GM18907 (cell line): ENCODE measurements at regions not wholly inside any gene's neighbourhood (a gene's known extent, or its start where the extent isn't known, plus 50 kb on each side); places are given as distances from the start of the nearest gene placed in this dataset.
"Not testable (repeated sequence)": the region's sequence is repeated elsewhere in the genome, so short reads cannot be mapped to it uniquely, and the experiment has no call there.

ENCODE experiments used
- ATAC-seq: cut with Tn5 transposase; IDR thresholded peaks from one replicate; pipeline ENCODE4 v1.9.1; 2021; ENCODE audit warnings: mild to moderate bottlenecking, moderate library complexity; ENCODE audit not compliant: unreplicated experiment

- ATAC-seq = no peak
These were observed 146.9 kb downstream of the MIAT start for GRCh38 chr22:26804315-26804714.

DNA sequence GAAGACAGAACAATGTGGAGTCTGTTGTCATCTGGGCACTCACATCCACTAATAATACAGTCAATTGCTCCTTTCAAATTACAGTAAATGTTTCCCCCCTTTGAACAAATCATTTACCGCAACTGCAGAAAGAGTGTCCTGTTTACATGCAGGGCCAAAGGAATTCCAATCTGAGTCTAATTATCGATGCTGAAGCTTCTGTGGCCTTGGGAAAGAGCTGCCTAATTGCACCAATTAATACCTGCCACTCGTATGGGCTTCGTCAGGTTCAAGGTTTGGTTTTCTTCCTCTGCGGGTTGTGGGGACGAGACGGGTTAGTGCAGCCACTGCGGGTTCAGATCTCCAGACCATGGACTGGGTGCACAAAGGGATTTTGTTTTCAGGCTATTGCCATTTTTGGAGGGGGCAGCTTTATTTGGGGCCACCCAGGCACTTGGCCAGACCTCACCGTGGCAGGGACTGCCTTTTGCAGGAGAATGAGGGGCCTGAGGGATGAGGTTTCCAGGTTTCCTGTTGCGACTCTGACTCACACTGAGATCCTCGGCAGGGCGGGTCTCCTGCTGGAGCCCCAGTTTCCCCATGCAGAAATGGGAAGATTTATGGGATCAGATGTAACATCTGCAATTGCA is 147.6 kb downstream of the MIAT start:
- no peak for ATAC-seq

DNA sequence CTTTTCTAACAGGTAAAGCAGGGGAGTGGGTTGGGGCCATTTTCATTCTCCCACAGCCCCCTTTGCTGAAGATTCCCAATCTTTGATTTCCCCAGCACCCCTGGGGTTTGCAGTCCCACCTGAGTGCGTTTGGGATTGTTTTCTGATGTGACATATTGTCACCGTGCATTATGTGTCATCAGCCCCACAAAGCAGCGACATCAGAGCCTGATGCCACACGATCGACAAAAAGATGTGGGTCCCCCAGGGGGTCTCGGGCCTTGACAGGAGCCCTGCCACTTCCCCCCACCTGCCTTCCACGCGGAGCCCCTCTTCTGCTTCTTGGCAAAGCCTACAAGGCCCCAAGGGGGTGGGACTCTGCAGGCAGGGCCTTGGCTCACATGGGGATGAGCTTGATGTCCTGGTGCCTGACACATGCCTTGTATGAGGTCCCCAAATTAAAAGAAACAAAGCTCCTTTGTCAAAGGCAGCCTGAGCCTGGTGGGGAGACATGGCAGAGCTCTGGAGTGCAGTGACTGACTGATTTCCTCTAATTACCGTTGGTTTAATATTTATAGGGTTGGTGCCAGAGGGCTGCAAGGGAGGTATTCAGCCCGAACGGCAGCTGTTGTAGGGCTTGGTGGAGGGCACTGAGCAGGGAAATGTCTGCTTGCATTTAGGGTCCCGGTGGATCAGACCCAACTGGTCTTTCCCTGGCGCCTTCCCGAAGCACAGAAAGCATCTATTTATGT is 149.2 kb downstream of the MIAT start:
- no peak for ATAC-seq

DNA sequence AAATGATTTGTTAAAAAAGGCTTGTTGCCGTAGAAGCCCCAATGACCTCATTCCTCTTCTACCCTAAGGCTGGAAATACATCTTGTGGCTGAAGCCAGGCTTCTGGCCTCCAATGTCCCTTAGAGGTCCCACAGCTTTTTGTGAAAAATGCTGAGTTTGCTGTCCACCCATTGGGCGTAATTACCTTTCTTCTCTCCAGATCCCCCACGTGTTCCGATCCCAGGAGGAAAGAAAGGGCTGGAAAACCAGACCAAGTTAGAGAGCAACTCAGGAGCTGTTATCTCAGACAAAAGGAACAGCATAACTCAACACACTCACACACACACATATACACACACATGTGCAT is 154.2 kb downstream of the MIAT start:
- ATAC-seq = no peak

- no peak for ATAC-seq
These were observed 155.3 kb downstream of the MIAT start for GRCh38 chr22:26812731-26813130.

GRCh38 chr22:26816726-26817125 is 159.3 kb downstream of the MIAT start:
- ATAC-seq = no peak

- ATAC-seq = no peak
These were observed 160.5 kb downstream of the MIAT start for GRCh38 chr22:26817926-26818325.

DNA sequence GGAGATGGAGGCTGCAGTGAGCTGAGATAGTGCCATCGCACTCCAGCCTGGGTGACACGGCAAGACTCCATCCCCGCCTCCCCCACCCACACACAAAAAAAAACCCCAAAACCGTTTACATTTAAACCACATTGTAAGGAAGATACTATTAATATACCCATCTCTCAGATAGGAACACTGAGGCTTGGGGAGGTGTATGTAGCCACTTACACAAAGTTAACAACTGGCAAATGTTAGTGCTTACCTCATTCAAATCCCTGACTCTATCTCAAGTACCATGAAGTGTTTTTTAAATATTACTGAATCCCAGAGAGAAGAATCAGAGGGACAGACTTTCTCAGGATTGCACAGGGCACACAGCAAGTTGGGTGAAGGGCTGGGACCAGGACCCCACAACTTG is 164.5 kb downstream of the MIAT start:
- ATAC-seq = no peak

- no peak for ATAC-seq
These were observed 164.9 kb downstream of the MIAT start for GRCh38 chr22:26822313-26822712.

DNA sequence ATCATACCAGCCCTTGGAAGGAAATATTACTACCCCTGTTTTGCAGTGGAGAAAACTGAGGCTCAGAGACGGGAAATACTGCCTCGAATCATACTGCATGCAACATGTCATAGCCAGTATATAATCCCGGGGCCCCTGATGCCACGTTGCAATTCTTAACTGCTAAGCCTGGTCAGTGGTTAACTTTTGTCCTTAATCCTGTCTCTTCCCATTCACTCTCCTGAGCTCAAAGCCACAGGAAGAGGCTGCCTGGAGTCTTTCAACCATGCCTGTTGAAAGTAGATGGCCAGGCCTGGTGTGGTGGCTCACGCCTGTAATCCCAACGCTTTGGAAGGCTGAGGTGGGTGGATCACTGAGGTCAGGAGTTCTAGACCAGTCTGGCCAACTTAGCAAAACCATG is 166.6 kb downstream of the MIAT start:
- ATAC-seq = no peak

DNA sequence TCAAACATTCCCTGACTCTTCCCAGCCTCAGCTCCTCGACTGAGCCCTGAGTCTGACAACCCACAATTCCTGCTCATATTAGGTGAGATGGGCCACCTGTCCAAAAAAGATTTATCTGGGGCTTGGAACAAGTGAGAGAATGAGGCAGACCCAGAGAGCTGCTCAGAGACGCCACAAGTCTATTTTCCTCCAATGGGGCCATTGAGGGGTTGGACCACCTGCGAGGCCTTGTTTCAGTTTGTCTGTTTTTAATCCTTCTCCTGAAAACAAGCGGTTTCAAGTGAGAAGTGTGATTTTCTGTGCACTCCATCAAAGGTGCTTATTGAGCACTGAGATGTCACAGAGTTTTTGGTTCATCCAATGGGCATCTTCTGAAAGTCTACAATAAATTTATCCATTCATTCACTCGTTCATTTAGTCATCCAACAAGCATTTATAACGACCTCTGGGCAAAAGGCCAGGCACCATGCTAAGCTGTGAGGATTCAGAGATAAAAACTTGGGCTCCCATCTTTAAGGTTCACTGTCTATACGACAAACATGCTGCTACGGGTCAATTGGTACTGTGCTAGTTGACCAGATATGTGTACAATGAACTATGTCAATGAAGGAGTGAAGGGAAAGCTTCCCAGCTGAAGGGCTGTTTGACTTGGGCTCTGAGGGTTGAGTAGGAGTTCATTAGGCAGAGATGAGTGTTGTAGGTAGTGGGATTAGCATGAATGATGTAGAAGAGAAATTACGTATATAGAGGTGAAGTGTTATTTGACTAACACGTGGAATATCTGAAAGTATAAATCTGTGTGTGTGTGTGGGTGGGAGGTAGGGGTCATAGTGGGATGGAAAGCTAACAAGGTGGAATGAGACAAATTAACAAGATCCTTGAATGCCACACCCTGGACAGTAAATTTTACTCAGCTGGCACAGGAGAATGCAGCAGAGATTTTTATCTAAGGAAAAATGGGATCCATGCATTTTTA is 168.9 kb downstream of the MIAT start:
- no peak for ATAC-seq

- ATAC-seq = no peak
These were observed 170.2 kb downstream of the MIAT start for GRCh38 chr22:26827611-26828010.

GRCh38 chr22:26828311-26828710 is 170.9 kb downstream of the MIAT start:
- no peak for ATAC-seq

DNA sequence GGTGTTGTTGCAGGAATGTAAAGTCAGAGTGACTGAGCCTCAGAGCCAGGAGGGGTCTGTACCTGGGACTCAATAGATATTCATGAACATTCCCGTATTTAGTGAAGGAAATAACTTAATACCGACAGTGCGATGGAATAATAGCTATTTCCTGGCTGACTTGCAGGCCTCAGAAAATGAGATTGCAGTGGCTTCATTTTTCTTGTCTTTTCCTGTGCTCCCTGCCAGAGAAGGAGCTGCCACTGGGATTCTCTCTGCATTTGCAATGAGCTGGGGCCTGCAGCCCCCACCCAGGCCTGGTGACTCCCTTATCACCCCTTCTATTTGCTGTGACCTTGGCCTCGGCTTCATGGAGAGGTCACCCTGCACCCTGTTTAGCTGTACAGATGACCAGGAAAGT is 173.4 kb downstream of the MIAT start:
- ATAC-seq = no peak

GRCh38 chr22:26835023-26835422 is 177.6 kb downstream of the MIAT start:
- ATAC-seq = no peak

DNA sequence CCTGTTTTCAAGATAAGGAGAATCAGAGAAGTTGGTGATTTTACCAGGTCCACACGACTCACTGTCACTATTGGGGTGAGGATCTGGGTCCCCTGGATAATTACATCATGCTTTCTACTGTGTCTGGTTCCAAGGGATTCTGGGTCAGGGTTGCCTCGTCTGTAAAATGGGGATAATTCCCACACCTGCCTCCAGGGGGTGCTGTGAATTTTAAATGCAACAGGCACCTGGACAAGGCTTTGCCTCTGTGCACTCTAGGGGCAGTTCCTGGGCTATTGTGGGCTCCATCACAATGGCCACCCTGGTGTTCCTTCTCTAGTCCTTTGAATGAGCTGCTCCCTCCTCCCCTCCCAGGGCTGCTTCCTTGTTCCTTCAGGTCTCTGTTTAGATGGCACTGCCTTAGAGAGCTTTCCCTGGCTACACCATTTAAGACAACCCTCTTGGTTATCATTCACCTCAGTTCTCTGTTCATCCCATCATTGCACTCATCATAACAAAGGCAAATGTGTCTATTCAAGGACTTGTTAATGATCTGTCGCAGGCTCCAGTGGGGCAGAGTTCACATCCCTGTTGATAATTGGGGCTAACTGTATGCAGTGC is 178.6 kb downstream of the MIAT start:
- no peak for ATAC-seq

DNA sequence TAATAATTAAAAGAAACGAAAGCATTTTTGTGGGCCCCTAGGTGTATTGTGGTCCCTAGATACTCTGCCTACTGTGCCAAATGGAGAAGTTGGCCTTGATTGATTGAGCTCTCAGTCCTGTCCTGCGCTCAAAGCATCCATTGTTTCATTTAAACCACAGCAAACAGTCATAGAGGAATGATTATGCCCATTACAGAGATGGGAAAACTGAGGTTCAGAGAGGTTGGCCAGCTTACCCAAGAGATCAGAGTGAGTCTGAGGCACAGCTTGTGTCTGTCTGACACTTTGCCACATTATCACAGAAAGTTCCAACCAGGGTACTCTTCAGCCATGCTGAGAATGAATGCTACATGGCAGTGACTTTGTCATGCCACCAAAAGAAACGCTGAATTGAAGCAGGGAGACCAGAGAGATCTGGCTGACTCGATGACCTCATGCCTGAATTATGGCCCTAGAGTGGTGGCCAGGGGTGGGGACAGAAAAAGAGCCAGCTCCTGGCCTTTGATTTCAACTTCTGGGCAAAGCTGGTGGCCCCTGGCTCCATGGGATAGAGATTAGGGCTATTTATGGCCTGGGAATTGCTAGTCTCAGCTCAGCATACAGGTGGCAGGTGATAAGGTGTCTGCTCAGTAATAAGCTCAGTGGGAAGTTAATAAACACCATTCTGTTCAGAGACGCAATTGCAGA is 180.5 kb downstream of the MIAT start:
- ATAC-seq = no peak

DNA sequence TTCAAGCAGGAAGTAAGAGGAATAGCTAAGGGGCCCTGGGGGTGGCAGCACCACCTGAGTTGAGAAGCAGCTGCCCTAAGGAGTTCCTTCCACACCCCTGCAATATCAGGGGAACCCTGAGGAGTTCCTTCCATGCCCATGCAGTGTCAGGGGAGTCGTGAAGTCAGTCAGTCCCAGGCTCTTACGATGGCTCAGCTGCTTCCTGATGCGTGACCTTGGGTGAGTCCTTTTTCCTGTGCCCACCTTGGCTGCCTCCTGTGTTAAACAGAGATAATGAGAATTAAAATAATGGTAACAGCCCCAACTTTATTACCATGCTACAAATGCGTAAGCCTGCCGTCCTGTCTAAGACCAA is 181.1 kb downstream of the MIAT start:
- no peak for ATAC-seq

- ATAC-seq = no peak
These were observed 181.8 kb downstream of the MIAT start for GRCh38 chr22:26839216-26839615.

- not testable (repeated sequence) for ATAC-seq
These were observed 183.4 kb downstream of the MIAT start for GRCh38 chr22:26840770-26841169.

DNA sequence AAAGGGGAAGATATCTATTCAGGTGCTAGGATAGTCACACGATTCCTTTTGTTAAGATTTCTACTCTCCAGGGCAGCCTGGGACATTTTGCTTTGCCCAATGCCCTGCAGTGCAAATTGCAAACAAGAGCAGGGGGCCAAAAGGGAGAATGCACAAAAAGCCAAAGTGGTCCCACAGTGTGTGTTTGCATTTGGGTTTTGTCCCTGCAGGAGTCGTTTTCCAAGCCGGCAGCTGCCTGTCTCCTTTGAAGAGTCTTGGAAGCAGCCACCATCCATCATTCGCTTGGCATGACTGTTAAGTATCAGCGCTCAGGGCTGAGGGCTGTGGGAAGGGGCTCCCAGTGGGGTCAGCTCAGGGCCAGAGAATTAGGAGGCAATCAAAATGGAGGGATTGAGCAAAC is 184.7 kb downstream of the MIAT start:
- ATAC-seq = no peak
